ENCODE measurements at regions not wholly inside any gene's neighbourhood (a gene's known extent, or its start where the extent isn't known, plus 50 kb on each side); places are given as distances from the start of the nearest gene placed in this dataset.
"Not testable (repeated sequence)": the region's sequence is repeated elsewhere in the genome, so short reads cannot be mapped to it uniquely, and the experiment has no call there.

GRCh38 chr3:20319551-20319950, 133.5 kb upstream of the SGO1 start:
- no peak for DNase-seq

GRCh38 chr3:20317616-20318015, 131.6 kb upstream of the SGO1 start:
- no peak for DNase-seq

GRCh38 chr3:20316238-20316637, 130.2 kb upstream of the SGO1 start:
- DNase-seq: no peak

- no peak for DNase-seq
Measured at GRCh38 chr3:20310629-20311028, 124.6 kb upstream of the SGO1 start.

GRCh38 chr3:20307383-20307782, 121.4 kb upstream of the SGO1 start:
- no peak for DNase-seq

- DNase-seq: no peak
Measured at GRCh38 chr3:20305647-20306046, 119.6 kb upstream of the SGO1 start.

GRCh38 chr3:20302766-20303165, 116.8 kb upstream of the SGO1 start:
- no peak for DNase-seq

- DNase-seq: no peak
Measured at GRCh38 chr3:20288050-20288449, 102.0 kb upstream of the SGO1 start.

GRCh38 chr3:20280257-20280656, 94.3 kb upstream of the SGO1 start:
- no peak for DNase-seq

GRCh38 chr3:20265977-20266376, 80.0 kb upstream of the SGO1 start:
- not testable (repeated sequence) for DNase-seq

GRCh38 chr3:20264900-20265567, 79.0 kb upstream of the SGO1 start:
- DNase-seq: no peak

GRCh38 chr3:20258371-20258770, 72.4 kb upstream of the SGO1 start:
- no peak for DNase-seq

- no peak for DNase-seq
Measured at GRCh38 chr3:20256144-20256543, 70.1 kb upstream of the SGO1 start.

- DNase-seq: no peak
Measured at GRCh38 chr3:20254268-20255117, 68.5 kb upstream of the SGO1 start.

- no peak for DNase-seq
Measured at GRCh38 chr3:20250786-20251185, 64.8 kb upstream of the SGO1 start.

GRCh38 chr3:20250314-20250713, 64.3 kb upstream of the SGO1 start:
- DNase-seq: no peak

GRCh38 chr3:20246662-20247061, 60.7 kb upstream of the SGO1 start:
- DNase-seq: no peak

GRCh38 chr3:20245781-20246180, 59.8 kb upstream of the SGO1 start:
- DNase-seq: no peak

- DNase-seq: no peak
Measured at GRCh38 chr3:20240154-20240883, 54.3 kb upstream of the SGO1 start.

- DNase-seq: not testable (repeated sequence)
Measured at GRCh38 chr3:20238199-20238598, 52.2 kb upstream of the SGO1 start.

- DNase-seq: no peak
Measured at GRCh38 chr3:20236603-20237002, 50.6 kb upstream of the SGO1 start.

Measured in CD4-positive, alpha-beta T cell treated with Interleukin-4 for 4 hours (primary cell).